ENCODE measurements at regions not wholly inside any gene's neighbourhood (a gene's known extent, or its start where the extent isn't known, plus 50 kb on each side); places are given as distances from the start of the nearest gene placed in this dataset.

- H3K27ac ChIP-seq: no peak overlapping the region
- no peaks in the 10 kb centered on the region for H3K36me3 ChIP-seq
- TF ChIP-seq CTCF (IDR thresholded peaks at IDR 0.05) (no peak), POLR2A (IDR thresholded peaks at IDR 0.05) (no peak)
- peaks cover 0 to 10% (median 4%) of the 10 kb centered on the region in 12 donors for H3K4me1 ChIP-seq
- DNase-seq: no peak
- intact Hi-C loops (cut with DNase I): no loop called here
- ATAC-seq: no peak
- H3K4me3 ChIP-seq: no peak overlapping the region
- H3K27me3 ChIP-seq: no peaks in the 10 kb centered on the region
- 59 to 68% (median 61%) methylated on average over 4 to 5 of the region's 5 CpGs for WGBS, 4 donors
- no peaks in the 10 kb centered on the region for H3K9me3 ChIP-seq
Measured at GRCh38 chr22:42324566-42324965, 54.1 kb upstream of the TCF20 start.

GRCh38 chr22:42323971-42324370, 53.5 kb upstream of the TCF20 start:
- intact Hi-C loops (cut with DNase I): no loop called here
- H3K36me3 ChIP-seq: no peaks in the 10 kb centered on the region
- H3K4me3 ChIP-seq: no peak overlapping the region
- ATAC-seq (no peak), DNase-seq (no peak)
- TF ChIP-seq POLR2A (IDR thresholded peaks at IDR 0.05) (no peak), CTCF (IDR thresholded peaks at IDR 0.05) (no peak)
- H3K9me3 ChIP-seq: no peaks in the 10 kb centered on the region
- no peaks in the 10 kb centered on the region for H3K27me3 ChIP-seq
- H3K4me1 ChIP-seq: peaks cover 0 to 10% (median 4%) of the 10 kb centered on the region in 12 donors
- 43 to 93% (median 70%) methylated on average over 2 of the region's 2 CpGs for WGBS, 4 donors
- H3K27ac ChIP-seq: no peak overlapping the region

GRCh38 chr22:42322562-42322926, 52.1 kb upstream of the TCF20 start:
- no peak for TF ChIP-seq CTCF (IDR thresholded peaks at IDR 0.05)
- no peak for TF ChIP-seq POLR2A (IDR thresholded peaks at IDR 0.05)
- Histone ChIP-seq H3K27ac (no peak overlapping the region), H3K4me1 (peaks cover 0 to 14% (median 4%) of the 10 kb centered on the region in 12 donors), H3K27me3 (no peaks in the 10 kb centered on the region), H3K36me3 (no peaks in the 10 kb centered on the region), H3K9me3 (no peaks in the 10 kb centered on the region), H3K4me3 (no peak overlapping the region)
- DNase-seq (no peak), ATAC-seq (no peak)
- intact Hi-C loops (cut with DNase I): no loop called here
- WGBS, 4 donors: 77 to 92% (median 85%) methylated on average over 4 of the region's 4 CpGs

- peaks cover 0 to 14% (median 4%) of the 10 kb centered on the region in 12 donors for H3K4me1 ChIP-seq
- no peaks in the 10 kb centered on the region for H3K27me3 ChIP-seq
- TF ChIP-seq CTCF (IDR thresholded peaks at IDR 0.05): no peak
- no peak for TF ChIP-seq POLR2A (IDR thresholded peaks at IDR 0.05)
- intact Hi-C loops (cut with DNase I): no loop called here
- 47 to 52% (median 50%) methylated on average over 11 of the region's 11 CpGs for WGBS, 4 donors
- H3K27ac ChIP-seq: no peak overlapping the region
- no peaks in the 10 kb centered on the region for H3K9me3 ChIP-seq
- ATAC-seq (no peak), DNase-seq (no peak)
- H3K4me3 ChIP-seq: no peak overlapping the region
- no peaks in the 10 kb centered on the region for H3K36me3 ChIP-seq
Measured at GRCh38 chr22:42321908-42322561, 51.6 kb upstream of the TCF20 start.
